ENCODE measurements at regions not wholly inside any gene's neighbourhood (a gene's known extent, or its start where the extent isn't known, plus 50 kb on each side); places are given as distances from the start of the nearest gene placed in this dataset.

GRCh38 chr20:12173347-12174012 lies 255.8 kb downstream of the BTBD3 start:
- 40% methylated on average over 2 of the region's 2 CpGs for WGBS
- Histone ChIP-seq H3K27ac (ENCODE audit: low read length) (no peak overlapping the region), H3K27me3 (ENCODE audit: control insufficient read depth, insufficient read depth) (no peaks in the 10 kb centered on the region), H3K9me3 (ENCODE audit: control insufficient read depth, low read length) (no peaks in the 10 kb centered on the region), H3K4me1 (ENCODE audit: control insufficient read depth, insufficient read depth, low read length) (no peaks in the 10 kb centered on the region), H3K4me3 (ENCODE audit: low read length) (no peak overlapping the region)
- intact Hi-C loops (cut with DNase I) = no loop called here
- no peak for DNase-seq
- no peak for ATAC-seq

GRCh38 chr20:12175538-12175937 lies 257.8 kb downstream of the BTBD3 start:
- H3K27ac ChIP-seq (ENCODE audit: low read length) = no peak overlapping the region
- intact Hi-C loops (cut with DNase I) = no loop called here
- H3K9me3 ChIP-seq (ENCODE audit: control insufficient read depth, low read length) = no peaks in the 10 kb centered on the region
- H3K27me3 ChIP-seq (ENCODE audit: control insufficient read depth, insufficient read depth) = no peaks in the 10 kb centered on the region
- no peak overlapping the region for H3K4me3 ChIP-seq (ENCODE audit: low read length)
- DNase-seq = no peak
- H3K4me1 ChIP-seq (ENCODE audit: control insufficient read depth, insufficient read depth, low read length) = peaks cover 2% of the 10 kb centered on the region
- ATAC-seq = no peak

GRCh38 chr20:12177657-12178293 lies 260.1 kb downstream of the BTBD3 start:
- H3K4me1 ChIP-seq (ENCODE audit: control insufficient read depth, insufficient read depth, low read length) = peaks cover 2% of the 10 kb centered on the region
- ATAC-seq (peak; percentile 29 to 78), DNase-seq (no peak)
- no peak overlapping the region for H3K4me3 ChIP-seq (ENCODE audit: low read length)
- H3K27me3 ChIP-seq (ENCODE audit: control insufficient read depth, insufficient read depth) = no peaks in the 10 kb centered on the region
- WGBS = 50% methylated on average over 3 of the region's 3 CpGs
- no peak overlapping the region for H3K27ac ChIP-seq (ENCODE audit: low read length)
- intact Hi-C loops (cut with DNase I) = no loop called here
- H3K9me3 ChIP-seq (ENCODE audit: control insufficient read depth, low read length) = no peaks in the 10 kb centered on the region

GRCh38 chr20:12179692-12180091 lies 262.0 kb downstream of the BTBD3 start:
- Histone ChIP-seq H3K9me3 (ENCODE audit: control insufficient read depth, low read length) (no peaks in the 10 kb centered on the region), H3K4me3 (ENCODE audit: low read length) (no peak overlapping the region), H3K4me1 (ENCODE audit: control insufficient read depth, insufficient read depth, low read length) (peaks cover 2% of the 10 kb centered on the region), H3K27me3 (ENCODE audit: control insufficient read depth, insufficient read depth) (no peaks in the 10 kb centered on the region), H3K27ac (ENCODE audit: low read length) (no peak overlapping the region)
- ATAC-seq (no peak), DNase-seq (no peak)
- intact Hi-C loops (cut with DNase I) = no loop called here
- WGBS = 70% methylated on average over 1 of the region's 1 CpG

- ATAC-seq = no peak
- intact Hi-C loops (cut with DNase I) = no loop called here
Observed at GRCh38 chr20:12180107-12180661, 262.5 kb downstream of the BTBD3 start.

GRCh38 chr20:12198281-12198680 lies 280.6 kb downstream of the BTBD3 start:
- no peak overlapping the region for H3K4me3 ChIP-seq (ENCODE audit: low read length)
- DNase-seq (no peak), ATAC-seq (no peak)
- H3K27me3 ChIP-seq (ENCODE audit: control insufficient read depth, insufficient read depth) = no peaks in the 10 kb centered on the region
- H3K9me3 ChIP-seq (ENCODE audit: control insufficient read depth, low read length) = no peaks in the 10 kb centered on the region
- H3K27ac ChIP-seq (ENCODE audit: low read length) = no peak overlapping the region
- intact Hi-C loops (cut with DNase I) = no loop called here
- no peaks in the 10 kb centered on the region for H3K4me1 ChIP-seq (ENCODE audit: control insufficient read depth, insufficient read depth, low read length)

More at GRCh38 chr20:12180107-12180661, 262.5 kb downstream of the BTBD3 start:
- WGBS = 55% methylated on average over 5 of the region's 5 CpGs
- no peaks in the 10 kb centered on the region for H3K27me3 ChIP-seq (ENCODE audit: control insufficient read depth, insufficient read depth)
- DNase-seq = no peak
- no peak overlapping the region for H3K27ac ChIP-seq (ENCODE audit: low read length)
- no peak overlapping the region for H3K4me3 ChIP-seq (ENCODE audit: low read length)
- peaks cover 2% of the 10 kb centered on the region for H3K4me1 ChIP-seq (ENCODE audit: control insufficient read depth, insufficient read depth, low read length)
- no peaks in the 10 kb centered on the region for H3K9me3 ChIP-seq (ENCODE audit: control insufficient read depth, low read length)

- intact Hi-C loops (cut with DNase I) = loop anchor here in 1 of 4 donors (10.0 kb wide), 1 partner anchor 525 kb away; no protein-coding TSS in a partner anchor
- Histone ChIP-seq H3K27ac (ENCODE audit: low read length) (no peak overlapping the region), H3K9me3 (ENCODE audit: control insufficient read depth, low read length) (no peaks in the 10 kb centered on the region), H3K4me1 (ENCODE audit: control insufficient read depth, insufficient read depth, low read length) (no peaks in the 10 kb centered on the region), H3K27me3 (ENCODE audit: control insufficient read depth, insufficient read depth) (no peaks in the 10 kb centered on the region), H3K4me3 (ENCODE audit: low read length) (no peak overlapping the region)
- WGBS = 79% methylated on average over 5 of the region's 5 CpGs
- ATAC-seq (no peak), DNase-seq (no peak)
Observed at GRCh38 chr20:12199703-12200102, 282.0 kb downstream of the BTBD3 start.

GRCh38 chr20:12201289-12201991 lies 283.7 kb downstream of the BTBD3 start:
- Histone ChIP-seq H3K27ac (ENCODE audit: low read length) (no peak overlapping the region), H3K27me3 (ENCODE audit: control insufficient read depth, insufficient read depth) (no peaks in the 10 kb centered on the region), H3K9me3 (ENCODE audit: control insufficient read depth, low read length) (no peaks in the 10 kb centered on the region), H3K4me3 (ENCODE audit: low read length) (no peak overlapping the region), H3K4me1 (ENCODE audit: control insufficient read depth, insufficient read depth, low read length) (no peaks in the 10 kb centered on the region)
- ATAC-seq = peak in 1 of 2 donors; percentile 58
- no peak for DNase-seq
- WGBS = 81% methylated on average over 5 of the region's 5 CpGs
- intact Hi-C loops (cut with DNase I) = loop anchor here in 1 of 4 donors (10.0 kb wide), 1 partner anchor 527 kb away; no protein-coding TSS in a partner anchor

- Histone ChIP-seq H3K9me3 (ENCODE audit: control insufficient read depth, low read length) (no peaks in the 10 kb centered on the region), H3K4me3 (ENCODE audit: low read length) (no peak overlapping the region), H3K27ac (ENCODE audit: low read length) (no peak overlapping the region), H3K27me3 (ENCODE audit: control insufficient read depth, insufficient read depth) (no peaks in the 10 kb centered on the region), H3K4me1 (ENCODE audit: control insufficient read depth, insufficient read depth, low read length) (no peaks in the 10 kb centered on the region)
- intact Hi-C loops (cut with DNase I) = loop anchor here in 1 of 4 donors (10.0 kb wide), 1 partner anchor 529 kb away; no protein-coding TSS in a partner anchor
- no peak for ATAC-seq
- no peak for DNase-seq
Observed at GRCh38 chr20:12203399-12203798, 285.7 kb downstream of the BTBD3 start.

- intact Hi-C loops (cut with DNase I) = loop anchor here in 1 of 4 donors (10.0 kb wide), 1 partner anchor 529 kb away; no protein-coding TSS in a partner anchor
- Histone ChIP-seq H3K9me3 (ENCODE audit: control insufficient read depth, low read length) (no peaks in the 10 kb centered on the region), H3K27ac (ENCODE audit: low read length) (no peak overlapping the region), H3K27me3 (ENCODE audit: control insufficient read depth, insufficient read depth) (no peaks in the 10 kb centered on the region), H3K4me1 (ENCODE audit: control insufficient read depth, insufficient read depth, low read length) (no peaks in the 10 kb centered on the region), H3K4me3 (ENCODE audit: low read length) (no peak overlapping the region)
- WGBS = 73% methylated on average over 1 of the region's 1 CpG
- ATAC-seq (no peak), DNase-seq (no peak)
Observed at GRCh38 chr20:12203981-12204380, 286.3 kb downstream of the BTBD3 start.

GRCh38 chr20:12207875-12208274 lies 290.2 kb downstream of the BTBD3 start:
- Histone ChIP-seq H3K27me3 (ENCODE audit: control insufficient read depth, insufficient read depth) (no peaks in the 10 kb centered on the region), H3K4me3 (ENCODE audit: low read length) (no peak overlapping the region), H3K9me3 (ENCODE audit: control insufficient read depth, low read length) (no peaks in the 10 kb centered on the region), H3K4me1 (ENCODE audit: control insufficient read depth, insufficient read depth, low read length) (no peaks in the 10 kb centered on the region), H3K27ac (ENCODE audit: low read length) (no peak overlapping the region)
- ATAC-seq (no peak), DNase-seq (no peak)
- intact Hi-C loops (cut with DNase I) = loop anchor here in 2 of 4 donors (5.0 to 10.0 kb wide), 2 partner anchors 531 to 533 kb away; no protein-coding TSS in a partner anchor
- 27% methylated on average over 1 of the region's 1 CpG for WGBS

Measured in right cardiac atrium (tissue), 5 donors.